OCI-LY3 (cell line): ENCODE measurements at regions not wholly inside any gene's neighbourhood (a gene's known extent, or its start where the extent isn't known, plus 50 kb on each side); places are given as distances from the start of the nearest gene placed in this dataset.

ENCODE experiments used
- CTCF ChIP-seq: fragments of 200-600, 300-600 bp; sonication (generic); IDR thresholded peaks from 2 replicates; pipeline ENCODE4 v1.5.1; 2014; ENCODE audit warnings: antibody characterized with exemption, low read length, low read depth
- EZH2phosphoT487 ChIP-seq: fragments of 200-600 bp; shearing (Covaris generic); IDR thresholded peaks from 2 replicates; pipeline ENCODE4 v1.6.1; 2018; ENCODE audit warnings: antibody characterized with exemption, mixed run types, low read depth

- TF ChIP-seq CTCF (no peak), EZH2phosphoT487 (no peak)
These were observed 849.3 kb downstream of the TLE1 start for GRCh38 chr9:80839821-80840675.
